C4-2B (cell line): ENCODE measurements at regions not wholly inside any gene's neighbourhood (a gene's known extent, or its start where the extent isn't known, plus 50 kb on each side); places are given as distances from the start of the nearest gene placed in this dataset.
"Not testable (repeated sequence)": the region's sequence is repeated elsewhere in the genome, so short reads cannot be mapped to it uniquely, and the experiment has no call there.

Experiments used
- H3K27ac ChIP-seq: fragments of 450-650 bp; 2 replicates; pipeline ENCODE4 v1.5.1; 2017
- ZFX ChIP-seq: fragments of 450-650 bp; IDR thresholded peaks from 2 replicates; pipeline ENCODE4 v1.6.1; 2017
- TF ChIP-seq, protein P1 (sequence below): fragments of 450-650 bp; conservative IDR thresholded peaks from 2 replicates; pipeline ENCODE4 v1.5.1; 2017; ENCODE audit warnings: mild to moderate bottlenecking

DNA sequence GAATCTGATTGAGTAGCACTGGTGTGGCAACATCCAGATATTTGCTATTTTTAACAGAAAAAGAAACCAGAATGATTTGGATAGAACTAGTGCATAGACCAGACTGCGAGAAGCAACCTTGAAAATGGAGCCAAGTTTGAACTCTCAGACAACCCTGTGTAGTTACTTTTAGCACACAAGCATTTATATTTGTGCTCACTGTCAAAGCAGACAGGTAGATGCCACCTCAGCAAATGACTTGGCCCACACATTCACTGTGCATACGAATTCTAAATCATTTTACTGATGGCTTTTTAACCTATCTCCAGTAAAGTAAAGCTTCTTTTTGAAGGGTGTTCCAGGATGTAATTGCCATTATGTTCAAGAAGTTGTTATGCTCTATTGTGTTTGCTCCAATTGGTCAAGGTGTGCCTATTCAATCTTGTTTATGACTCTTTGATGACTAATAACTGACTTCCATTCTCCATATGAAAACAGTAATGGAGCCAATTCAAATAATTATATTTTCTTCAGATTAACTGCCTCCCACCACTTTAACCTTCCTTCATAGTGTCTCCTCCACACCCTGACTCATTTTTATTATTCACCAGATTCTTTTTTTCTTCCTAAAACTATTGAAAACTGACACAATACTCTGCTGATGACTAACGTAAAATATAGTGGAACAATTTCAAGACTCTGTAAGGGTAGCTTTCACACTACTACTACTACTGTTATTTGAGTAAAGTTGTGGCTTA lies 138.5 kb downstream of the CCER1 start:
- TF ChIP-seq, protein P1, sequence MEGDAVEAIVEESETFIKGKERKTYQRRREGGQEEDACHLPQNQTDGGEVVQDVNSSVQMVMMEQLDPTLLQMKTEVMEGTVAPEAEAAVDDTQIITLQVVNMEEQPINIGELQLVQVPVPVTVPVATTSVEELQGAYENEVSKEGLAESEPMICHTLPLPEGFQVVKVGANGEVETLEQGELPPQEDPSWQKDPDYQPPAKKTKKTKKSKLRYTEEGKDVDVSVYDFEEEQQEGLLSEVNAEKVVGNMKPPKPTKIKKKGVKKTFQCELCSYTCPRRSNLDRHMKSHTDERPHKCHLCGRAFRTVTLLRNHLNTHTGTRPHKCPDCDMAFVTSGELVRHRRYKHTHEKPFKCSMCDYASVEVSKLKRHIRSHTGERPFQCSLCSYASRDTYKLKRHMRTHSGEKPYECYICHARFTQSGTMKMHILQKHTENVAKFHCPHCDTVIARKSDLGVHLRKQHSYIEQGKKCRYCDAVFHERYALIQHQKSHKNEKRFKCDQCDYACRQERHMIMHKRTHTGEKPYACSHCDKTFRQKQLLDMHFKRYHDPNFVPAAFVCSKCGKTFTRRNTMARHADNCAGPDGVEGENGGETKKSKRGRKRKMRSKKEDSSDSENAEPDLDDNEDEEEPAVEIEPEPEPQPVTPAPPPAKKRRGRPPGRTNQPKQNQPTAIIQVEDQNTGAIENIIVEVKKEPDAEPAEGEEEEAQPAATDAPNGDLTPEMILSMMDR: no peak
- no peak for TF ChIP-seq ZFX
- H3K27ac ChIP-seq: no peak overlapping the region

DNA sequence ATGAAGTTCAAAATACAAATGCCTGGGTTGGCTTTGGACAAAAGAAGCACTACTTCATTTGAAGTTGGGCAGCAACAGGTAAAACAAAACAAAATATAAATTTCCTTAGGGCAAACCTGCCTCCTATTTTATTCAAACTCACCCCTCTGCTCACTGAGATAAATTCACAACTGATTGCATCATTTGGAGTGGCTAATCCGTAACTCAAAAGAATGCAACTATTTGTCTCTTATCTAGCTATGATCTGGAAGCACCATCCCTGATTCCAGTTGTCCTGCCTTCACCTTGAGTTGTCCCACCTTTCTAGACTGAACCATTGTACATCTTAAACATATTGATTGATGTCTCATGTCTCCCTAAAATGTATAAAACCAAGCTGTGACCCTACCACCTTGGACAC lies 145.0 kb downstream of the CCER1 start:
- no peak overlapping the region for H3K27ac ChIP-seq
- TF ChIP-seq, protein P1: no peak
- TF ChIP-seq ZFX: no peak

DNA sequence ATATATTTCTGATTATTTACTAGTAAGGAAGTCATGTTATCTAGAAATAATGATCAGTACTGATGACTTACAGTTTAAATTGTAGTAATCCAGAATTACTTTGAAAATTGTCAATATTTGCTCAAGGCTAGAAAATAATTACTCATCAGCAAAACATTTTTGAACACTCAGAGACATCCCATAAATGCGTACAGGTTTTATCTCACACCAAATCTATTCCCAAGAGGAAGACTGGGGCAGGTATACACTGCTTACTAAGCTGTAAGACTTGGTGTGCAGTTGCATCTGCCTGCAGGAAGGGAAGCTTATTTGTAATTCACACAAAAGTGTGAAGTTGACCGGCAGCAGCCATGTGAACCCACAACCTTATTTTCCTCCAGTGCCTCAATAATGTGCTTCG lies 146.4 kb downstream of the CCER1 start:
- no peak overlapping the region for H3K27ac ChIP-seq
- TF ChIP-seq, protein P1: no peak
- no peak for TF ChIP-seq ZFX

DNA sequence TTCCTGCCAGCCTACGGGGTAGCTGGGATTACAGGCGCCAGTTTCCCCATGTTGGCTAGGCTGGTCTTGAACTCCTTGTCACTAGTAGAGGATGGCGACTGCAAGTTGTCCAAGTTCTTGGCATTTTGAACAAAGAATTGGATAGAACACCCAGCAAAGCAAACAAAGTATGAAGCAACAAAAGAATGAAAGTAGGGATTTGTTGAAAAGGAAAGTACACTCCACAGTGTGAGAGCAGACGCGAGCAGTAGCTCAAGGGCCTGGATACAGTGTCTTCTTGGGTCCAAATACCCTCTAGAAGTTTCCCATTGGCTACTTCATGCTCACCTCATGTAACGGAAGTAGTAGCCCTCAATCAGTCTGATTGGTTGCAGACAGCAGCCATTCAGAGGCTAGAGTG lies 152.2 kb downstream of the CCER1 start:
- H3K27ac ChIP-seq: no peak overlapping the region
- TF ChIP-seq, protein P1: no peak
- TF ChIP-seq ZFX: no peak

GRCh38 chr12:90801776-90802175 lies 153.2 kb downstream of the CCER1 start:
- no peak overlapping the region for H3K27ac ChIP-seq
- TF ChIP-seq, protein P1: no peak

GRCh38 chr12:90794212-90794611 lies 160.8 kb downstream of the CCER1 start:
- TF ChIP-seq, protein P1: no peak
- no peak for TF ChIP-seq ZFX
- no peak overlapping the region for H3K27ac ChIP-seq

- H3K27ac ChIP-seq: not testable (repeated sequence)
Observed at GRCh38 chr12:90792718-90793117, 162.3 kb downstream of the CCER1 start.

- TF ChIP-seq ZFX: no peak
- TF ChIP-seq, protein P1: no peak
Observed at GRCh38 chr12:90791445-90791844, 163.5 kb downstream of the CCER1 start.

More at GRCh38 chr12:90791445-90791844, 163.5 kb downstream of the CCER1 start:
- no peak overlapping the region for H3K27ac ChIP-seq
